Hematopoietic multipotent progenitor cell treated with erythropoietin and hydrocortisone succinate and interleukin-3 and kit ligand, for 6 days (in vitro differentiated cells): ENCODE measurements at regions not wholly inside any gene's neighbourhood (a gene's known extent, or its start where the extent isn't known, plus 50 kb on each side); places are given as distances from the start of the nearest gene placed in this dataset.

ENCODE experiments used
- DNase-seq: peaks from one replicate; pipeline ENCODE4 v3.0.0-alpha.2; 2015

DNA sequence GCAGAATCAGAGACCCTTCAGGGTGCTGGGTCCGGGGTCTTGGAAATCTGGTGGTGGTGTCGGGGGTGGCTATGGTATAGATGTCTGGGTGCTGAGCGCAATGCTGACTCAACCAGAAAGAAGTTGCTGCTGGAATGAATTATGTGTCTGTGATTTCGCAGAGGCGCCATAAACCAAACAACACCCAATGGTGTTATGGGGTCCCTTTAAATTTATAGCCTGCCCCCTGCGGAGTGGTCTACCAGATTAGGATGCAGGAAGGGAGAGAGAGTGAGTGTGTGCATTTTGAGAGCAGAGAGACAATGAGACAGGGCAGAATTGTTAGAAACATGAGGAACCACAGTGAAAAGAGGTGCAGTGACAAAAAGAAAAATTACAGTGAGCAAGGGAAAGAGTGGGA, 100.7 kb upstream of the CDH11 start:
- DNase-seq: no peak

DNA sequence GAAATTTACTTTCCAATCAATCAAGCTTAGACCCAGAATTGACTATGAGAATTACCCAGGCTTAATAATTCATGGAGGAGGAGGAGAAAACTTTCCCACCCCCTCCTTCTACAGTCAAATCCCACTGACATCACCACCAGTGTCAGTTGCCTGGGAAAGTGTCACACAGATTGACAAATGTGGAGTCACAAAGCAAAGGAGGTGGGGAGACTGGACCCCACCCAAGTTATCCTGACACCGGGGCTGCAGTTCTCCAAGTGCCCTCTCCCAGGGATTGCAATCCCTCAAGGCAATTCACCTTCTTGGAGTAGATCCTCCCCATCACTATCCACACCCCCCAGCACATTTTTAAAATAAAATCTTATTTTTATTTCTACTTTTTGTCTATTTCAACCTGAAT, 100.2 kb upstream of the CDH11 start:
- DNase-seq: no peak

DNA sequence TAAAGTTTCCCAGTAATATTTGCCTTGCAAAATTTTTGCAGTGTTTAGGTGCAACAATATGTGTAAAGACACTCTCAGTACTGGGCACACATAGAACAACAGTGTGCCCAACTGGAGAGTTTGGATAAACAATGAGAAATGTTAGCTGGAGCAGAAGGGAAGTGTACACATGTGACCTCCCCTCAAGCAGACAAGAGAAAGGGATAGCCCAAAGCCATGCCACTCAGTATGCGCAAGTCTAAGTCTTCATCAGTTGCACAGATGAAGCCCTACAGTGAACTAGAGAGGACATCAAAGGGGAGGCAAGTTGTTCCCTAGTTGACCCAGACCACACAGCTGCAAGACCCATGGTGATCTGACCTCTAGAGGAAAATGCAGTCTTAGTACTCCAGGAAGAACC, 97.9 kb upstream of the CDH11 start:
- no peak for DNase-seq

DNA sequence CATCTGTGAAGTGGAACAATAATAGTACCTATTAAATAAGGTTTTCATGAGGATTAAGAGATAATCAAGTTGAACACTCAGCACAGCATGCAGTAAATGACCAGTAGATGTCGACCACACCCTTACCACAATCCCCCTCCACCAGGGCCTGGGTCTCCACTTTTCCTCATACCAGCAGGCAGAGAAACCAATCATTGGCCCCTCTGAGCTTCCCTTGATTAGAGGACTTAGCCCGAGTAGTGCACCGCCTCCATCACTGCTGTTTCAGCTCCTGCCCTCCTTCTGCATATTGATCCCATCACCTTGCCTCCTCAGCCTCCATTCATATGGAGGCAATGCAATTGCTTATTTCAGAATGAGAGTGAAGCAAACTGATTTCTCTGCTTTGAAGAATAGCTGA, 96.5 kb upstream of the CDH11 start:
- no peak for DNase-seq

DNA sequence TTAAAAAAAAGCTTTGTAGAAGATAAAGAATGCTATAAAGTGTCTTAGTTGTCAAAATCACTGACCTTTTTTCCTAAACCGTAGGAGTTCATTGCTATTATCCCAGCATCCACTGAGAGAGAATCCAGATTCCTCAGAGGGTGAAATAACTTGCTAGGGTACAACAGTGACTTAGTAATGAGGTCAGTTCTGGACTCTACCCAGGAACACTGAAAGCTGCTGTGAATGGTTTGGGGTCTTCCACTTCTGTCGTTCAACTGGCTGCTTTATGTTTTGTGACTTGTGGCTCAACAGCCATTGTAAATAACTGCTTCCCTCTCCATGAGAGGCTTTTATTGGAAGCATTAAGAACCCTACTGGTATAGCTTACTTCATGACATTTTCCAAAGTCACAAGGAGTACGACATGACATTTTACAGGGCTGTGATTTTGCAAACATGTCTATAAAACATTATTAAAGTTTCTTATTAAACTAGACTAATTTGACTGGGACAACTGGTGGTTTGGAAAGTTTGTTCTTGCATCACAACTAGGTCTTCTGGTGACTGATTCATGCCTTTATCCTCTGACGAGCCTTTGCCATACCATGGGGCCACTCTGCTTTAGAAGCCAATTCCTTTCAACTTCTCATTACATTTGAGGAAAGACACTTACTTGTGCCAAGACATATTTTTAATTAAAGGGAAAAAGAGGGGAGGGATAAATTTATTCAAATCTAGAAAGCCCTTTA, 92.2 kb upstream of the CDH11 start:
- no peak for DNase-seq

DNA sequence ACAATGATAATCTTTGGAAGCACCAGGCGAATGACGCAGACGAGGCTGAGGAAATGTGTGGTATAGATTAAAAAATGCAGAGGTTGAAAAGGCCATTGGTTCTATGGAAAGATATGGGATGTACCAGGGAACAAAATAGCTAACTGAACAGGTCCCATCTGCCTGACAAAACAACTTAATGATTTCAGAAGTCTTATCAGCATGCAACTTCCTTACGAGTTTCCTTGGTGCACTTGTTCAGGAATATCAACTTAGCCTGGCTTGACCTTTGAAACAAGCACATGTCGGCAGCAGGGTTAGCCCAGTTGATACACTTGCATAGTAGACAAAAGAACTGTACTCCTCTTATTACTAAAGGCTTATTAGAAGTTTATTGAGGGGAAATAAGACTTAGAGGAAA, 90.9 kb upstream of the CDH11 start:
- DNase-seq: no peak

DNA sequence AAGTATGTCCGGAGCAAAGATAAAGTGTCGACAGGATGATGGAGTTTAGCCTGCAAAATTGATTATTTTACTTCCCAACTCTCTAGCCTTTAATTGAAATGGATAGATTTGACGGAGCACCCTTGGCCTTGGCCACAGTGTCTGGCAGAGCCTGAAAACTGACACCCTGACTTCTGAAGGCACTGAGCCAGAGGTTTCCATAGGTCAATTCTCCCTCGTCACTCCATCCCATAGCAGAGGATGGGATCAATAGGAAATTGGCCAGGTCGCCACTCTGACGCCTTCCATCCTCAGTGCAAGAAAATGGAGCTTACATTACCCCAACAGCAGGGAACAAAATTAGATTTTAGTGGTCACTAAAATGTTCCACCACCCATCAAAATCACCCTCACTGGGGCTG, 90.4 kb upstream of the CDH11 start:
- DNase-seq: no peak

DNA sequence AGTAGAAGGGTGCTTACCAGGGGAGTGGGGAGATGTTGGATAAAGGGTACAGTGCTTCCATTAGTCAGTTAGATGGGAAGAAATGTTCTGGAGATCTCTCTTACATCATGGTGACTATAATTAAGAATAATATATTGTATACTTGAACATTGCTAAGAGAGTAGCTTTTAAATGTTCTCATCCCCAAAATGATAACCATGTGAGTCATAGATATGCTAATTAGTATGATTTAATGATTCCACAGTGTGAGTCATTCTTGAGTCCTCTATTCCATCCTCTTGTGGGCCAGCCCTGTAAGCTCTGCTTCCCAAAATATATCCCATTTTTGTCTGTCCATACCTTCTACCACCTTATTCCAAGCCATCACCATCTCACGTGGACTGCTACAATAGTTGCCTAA, 80.6 kb upstream of the CDH11 start:
- DNase-seq: no peak

DNA sequence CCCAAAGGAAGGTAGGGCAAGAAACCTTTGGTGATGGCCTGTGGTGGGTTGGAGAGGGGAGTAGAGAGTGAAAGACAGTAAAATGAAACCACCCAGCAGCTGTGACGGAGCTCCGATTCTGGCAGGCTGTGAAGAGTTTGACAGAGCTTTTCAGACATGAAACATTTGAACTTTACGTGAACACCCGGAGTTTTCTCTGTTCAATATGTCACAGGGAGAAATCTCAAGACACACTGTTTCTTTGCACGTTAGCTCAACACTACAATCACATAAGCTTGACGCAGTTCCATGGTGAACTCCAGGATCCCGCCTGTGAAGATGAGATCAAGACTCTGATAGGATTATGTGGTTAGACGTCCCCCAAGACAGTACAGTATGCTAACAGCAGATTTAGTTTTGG, 79.6 kb upstream of the CDH11 start:
- DNase-seq: no peak

DNA sequence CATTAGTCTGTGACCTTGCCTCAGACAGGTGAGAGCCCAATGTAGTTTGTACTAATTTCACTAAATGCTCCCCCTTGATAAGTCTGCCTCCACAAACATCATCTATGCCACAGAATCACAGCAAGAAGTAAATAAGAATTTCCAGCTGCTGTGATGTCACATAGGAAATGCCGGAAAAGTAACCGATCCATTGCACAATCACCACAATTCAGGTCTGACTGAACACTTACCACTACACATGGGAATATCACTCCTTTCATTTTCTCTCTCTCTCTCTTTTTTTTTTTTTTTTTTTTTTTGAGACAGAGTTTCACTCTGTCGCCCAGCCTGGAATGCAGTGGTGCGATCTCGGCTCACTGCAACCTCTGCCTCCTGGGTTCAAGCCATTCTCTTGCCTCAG, 79.0 kb upstream of the CDH11 start:
- DNase-seq: no peak

DNA sequence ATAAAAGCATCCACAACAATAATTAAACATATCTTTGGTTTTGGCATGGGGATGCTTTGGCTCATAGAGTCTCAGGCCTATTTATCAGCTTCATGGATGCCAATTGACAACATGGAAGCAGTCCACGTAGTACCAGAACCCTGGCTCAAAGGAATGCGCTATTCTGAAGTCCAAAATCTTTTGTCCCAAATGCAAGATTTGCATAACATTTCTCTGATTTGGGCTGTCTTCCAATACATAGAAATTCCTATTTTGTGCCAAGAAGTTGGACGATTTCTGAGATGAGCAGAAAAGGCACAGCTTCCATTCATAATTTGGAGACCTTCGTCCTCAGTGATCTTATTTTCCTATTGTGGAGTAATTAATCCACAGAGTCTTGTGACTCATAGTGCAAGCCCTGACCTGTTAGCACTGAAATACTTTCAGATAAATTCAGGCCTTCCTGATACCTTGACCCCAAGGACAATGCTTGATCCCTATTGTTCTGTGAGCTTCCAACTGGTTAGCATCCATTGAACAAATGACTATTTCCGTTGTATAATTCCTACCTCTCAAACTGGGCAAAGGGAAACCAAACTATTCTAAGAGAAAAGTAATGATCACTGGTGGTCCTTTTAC, 78.4 kb upstream of the CDH11 start:
- DNase-seq: no peak

DNA sequence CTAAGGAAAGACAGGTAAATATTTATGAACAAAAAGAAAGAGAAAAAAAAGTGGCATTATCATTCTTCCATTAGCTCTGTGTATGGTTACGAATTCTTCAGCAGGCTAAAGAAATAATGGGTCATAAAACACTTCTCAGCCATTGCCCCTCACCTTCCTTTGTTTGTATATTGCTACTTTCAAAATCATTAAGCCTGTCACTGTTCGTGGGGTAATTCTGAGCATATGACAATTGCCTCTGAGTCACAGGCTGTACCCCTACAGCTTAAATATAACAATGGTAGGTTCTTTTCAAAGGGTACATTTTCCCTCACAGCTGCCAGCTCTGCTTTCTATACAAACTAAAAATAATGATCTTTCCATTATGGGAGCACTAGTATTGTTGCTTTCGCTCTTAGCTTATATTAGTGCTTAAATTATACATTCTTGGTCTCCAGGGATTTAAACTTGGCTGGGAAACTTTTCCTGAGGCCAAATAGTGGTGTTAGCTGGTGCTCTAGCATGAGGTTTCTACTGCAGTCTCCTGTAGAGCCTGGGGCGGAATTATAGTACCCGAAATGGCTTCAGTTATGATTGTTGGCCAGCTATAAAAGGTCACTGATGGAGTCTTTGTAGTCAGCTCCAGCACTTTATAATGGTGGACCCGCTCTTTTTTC, 74.7 kb upstream of the CDH11 start:
- no peak for DNase-seq

DNA sequence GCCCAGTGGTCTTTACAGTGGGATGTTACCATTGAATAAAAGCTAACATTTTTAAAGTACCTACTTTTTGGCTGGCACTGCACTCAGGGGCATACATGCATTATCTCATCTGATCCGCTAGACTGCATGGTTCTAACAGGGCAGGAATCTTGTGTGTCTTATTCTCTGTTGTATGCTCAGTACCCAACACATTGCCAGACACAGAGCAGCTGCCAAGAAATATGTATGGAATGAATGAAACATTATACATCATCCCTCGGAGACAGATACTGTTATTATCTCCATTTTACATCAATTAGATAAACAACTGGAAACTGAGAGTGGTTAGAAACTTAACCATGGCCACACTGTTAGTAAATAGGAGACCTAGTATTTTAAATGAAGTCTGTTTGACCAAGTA, 74.1 kb upstream of the CDH11 start:
- no peak for DNase-seq

DNA sequence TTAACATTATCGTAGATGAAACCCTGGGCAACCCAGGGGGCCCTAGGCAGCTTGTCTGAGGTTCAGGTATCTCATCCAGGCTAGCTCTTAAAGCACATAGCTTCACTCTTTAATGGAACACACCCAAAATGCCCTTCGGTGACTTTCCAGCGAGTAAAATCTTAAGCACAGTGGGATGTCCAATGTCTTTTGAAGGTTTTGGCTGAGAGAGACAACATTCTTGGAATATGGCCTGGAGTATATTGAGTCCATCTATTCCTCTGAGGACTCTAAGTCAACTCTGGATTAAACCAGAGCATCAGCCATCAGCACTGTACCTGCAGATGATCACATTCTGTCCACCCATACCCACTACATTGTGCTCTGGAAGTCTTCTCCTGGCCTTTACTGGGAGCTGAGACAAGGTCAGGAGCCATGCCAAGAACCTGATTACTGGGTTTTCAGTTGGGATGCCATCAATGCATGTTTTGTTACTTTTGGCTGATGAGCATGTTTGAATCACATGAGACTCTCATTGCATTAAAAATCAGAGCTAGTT, 63.4 kb upstream of the CDH11 start:
- no peak for DNase-seq

DNA sequence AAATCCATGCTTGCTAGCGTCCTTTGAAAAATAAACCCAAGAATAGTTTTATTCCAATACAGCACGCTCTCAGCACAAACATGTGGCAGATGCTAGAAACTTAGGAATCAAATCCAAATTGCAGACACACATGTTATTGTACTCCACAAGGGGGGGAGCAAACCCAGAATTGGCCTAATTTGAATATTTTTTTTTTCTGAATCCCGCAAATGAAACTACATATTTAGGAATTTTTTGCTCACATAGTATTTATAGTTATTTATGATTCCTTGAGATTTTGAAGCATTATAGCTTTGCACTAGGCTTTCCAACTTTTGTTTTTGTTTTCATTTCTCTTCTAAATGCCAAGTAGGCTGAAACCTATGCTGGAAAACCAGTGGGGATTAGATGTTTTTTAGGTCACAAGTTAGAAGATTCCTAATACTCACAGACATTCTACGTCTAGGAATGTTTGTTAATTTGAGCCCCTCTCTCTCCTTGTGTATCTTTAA, 59.3 kb upstream of the CDH11 start:
- DNase-seq: no peak

DNA sequence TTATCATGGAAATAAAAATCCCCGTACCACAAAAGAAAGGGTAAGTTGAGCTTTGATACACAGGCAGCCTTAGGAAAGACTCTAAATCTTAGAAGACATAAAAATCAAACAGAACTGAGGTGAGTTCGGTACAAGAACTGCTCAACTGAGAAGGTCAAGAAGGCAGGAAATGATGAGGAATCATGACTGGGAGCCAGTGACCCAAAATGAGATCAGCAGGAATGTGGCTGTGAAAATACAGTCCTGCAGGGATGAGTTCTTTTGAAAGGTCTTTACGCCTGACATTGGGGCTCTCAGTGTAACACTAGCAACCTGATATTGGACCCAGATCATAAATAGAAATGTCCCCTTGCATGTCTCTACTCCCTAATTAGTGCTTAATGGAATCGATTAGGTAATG, 56.3 kb upstream of the CDH11 start:
- no peak for DNase-seq

DNA sequence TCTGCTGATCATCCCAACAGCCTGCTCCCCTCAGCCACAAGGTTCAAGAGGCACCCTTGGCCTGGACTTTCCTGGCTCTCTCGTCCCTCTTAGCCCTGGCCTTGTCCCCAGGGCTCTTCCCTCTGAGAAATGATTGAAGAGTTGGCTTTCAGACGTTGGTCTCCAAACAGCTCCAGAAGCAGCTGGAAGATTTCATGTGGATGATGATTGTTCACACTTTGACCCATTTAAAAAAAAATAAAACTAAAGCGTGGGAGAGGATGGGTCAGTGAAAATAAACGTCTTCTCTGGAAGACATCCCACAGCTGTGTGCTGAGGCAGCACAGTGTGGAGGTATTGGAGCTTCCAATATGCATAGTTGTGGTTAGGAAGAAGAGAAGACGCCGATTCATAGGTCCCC, 54.7 kb upstream of the CDH11 start:
- DNase-seq: no peak

DNA sequence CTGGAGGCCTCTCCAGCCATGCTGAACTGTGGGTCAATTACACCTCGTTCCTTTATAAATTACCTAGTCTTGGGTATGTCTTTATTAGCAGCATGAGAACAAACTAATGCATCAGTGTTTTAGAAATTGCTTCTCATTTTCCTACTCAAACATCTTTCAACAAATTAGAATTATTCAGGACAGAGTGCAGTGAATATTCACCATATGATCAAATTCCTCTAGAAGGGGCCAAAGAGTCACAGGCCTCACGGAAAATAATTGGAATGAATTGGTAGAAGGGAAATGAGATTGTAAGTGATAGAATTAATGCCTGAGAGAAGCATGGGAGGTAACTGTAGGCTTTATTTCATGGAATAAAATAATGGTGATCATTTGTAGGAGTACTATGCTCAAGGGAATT, 50.5 kb upstream of the CDH11 start:
- no peak for DNase-seq
